ENCODE measurements at regions not wholly inside any gene's neighbourhood (a gene's known extent, or its start where the extent isn't known, plus 50 kb on each side); places are given as distances from the start of the nearest gene placed in this dataset.

GRCh38 chr6:165941786-165942185 lies 225.9 kb downstream of the TBXT start:
- no peak for DNase-seq

DNA sequence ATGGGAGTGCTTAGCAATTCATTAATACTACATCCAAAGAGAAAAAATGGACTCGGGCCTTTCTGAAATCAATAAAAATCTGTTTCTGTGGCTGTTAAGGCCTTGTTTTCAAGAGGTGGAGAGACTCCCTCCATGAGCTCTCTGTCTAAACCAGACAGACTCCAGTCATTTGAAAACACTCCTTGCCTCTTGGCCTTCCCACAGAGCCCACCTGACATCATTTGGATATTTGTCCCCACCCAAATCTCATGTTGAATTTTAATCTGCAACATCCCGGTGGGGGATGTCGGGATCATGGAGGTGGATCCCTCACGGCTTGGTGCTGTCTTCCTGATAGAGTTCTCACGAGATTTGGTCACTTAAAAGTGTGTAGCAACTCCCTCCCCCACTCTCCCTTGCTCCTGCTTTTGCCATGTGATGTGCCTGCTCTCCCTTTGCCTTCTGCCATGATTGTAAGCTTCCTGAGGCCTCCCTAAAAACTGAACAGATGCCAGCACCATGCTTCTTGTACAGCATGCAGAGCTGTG lies 226.3 kb downstream of the TBXT start:
- DNase-seq: no peak

DNA sequence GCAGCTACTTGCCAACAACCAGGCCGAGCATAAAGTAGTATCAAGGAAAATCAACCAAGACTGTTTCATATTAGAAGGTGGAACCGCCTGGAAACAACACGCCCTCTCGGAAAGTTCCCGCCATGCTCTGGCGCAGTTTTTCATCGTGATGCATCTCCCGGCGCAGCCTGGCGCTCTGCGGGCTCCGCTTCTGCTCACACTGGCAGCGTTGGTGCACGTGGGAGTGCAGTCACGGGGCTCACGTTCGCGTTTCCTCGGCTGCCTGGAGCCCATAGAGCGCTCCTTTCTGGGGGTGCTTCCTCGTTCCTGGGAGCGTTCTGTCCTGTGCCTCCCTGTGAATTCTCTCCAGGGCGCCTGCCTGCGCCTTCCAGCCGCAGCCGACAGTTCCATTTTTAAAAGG lies 227.3 kb downstream of the TBXT start:
- DNase-seq: no peak

GRCh38 chr6:165939601-165940290 lies 227.9 kb downstream of the TBXT start:
- no peak for DNase-seq

GRCh38 chr6:165939047-165939446 lies 228.6 kb downstream of the TBXT start:
- no peak for DNase-seq

- no peak for DNase-seq
Observed at GRCh38 chr6:165937564-165938358, 229.9 kb downstream of the TBXT start.

- no peak for DNase-seq
Observed at GRCh38 chr6:165936660-165937059, 231.0 kb downstream of the TBXT start.

- DNase-seq: no peak
Observed at GRCh38 chr6:165936096-165936495, 231.6 kb downstream of the TBXT start.

- no peak for DNase-seq
Observed at GRCh38 chr6:165931675-165932074, 236.0 kb downstream of the TBXT start.

DNA sequence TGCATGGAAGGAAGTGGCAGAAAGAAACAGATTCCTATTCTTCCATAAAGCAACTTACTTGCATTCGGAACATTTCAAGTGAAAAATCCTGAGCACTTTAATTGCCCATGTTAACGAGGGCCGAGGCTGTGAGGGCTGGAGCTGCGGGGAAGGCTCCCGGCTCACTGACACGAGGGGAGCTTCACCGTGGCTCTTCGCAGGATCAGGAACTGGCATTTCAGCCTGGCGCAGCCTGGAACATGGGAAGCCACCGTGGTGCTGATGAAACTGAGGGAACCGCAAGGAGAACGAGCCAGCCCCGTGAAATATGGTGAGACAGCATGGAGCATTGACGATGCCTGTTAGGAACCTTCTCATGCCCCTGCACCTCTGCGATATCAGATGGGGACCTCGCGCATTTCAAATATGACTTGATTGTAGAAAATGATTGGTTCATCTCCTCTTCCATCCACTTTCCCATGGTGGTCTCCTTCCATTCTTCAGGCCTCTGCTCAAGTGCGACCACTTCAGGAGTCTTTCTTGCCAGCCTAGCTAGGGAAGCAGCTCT lies 236.9 kb downstream of the TBXT start:
- DNase-seq: no peak

DNA sequence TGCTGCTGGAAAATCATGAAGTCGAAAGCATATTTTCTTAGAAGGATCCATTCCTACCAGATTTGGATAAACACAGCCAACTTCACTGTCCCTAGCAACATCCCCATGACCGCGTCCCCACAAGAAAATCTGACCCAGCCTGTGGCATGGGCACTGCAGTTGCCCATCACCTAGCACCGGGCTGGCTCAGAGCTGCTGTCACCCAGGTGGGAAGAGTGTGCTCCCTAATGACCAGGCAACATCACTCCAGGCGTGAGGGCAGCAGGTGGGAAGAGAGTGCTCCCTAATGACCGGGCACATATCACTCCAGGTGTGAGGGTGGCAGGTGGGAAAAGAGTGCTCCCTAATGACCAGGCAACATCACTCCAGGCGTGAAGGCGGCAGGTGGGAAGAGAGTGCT lies 238.0 kb downstream of the TBXT start:
- no peak for DNase-seq

- no peak for DNase-seq
Observed at GRCh38 chr6:165926378-165926777, 241.3 kb downstream of the TBXT start.

DNA sequence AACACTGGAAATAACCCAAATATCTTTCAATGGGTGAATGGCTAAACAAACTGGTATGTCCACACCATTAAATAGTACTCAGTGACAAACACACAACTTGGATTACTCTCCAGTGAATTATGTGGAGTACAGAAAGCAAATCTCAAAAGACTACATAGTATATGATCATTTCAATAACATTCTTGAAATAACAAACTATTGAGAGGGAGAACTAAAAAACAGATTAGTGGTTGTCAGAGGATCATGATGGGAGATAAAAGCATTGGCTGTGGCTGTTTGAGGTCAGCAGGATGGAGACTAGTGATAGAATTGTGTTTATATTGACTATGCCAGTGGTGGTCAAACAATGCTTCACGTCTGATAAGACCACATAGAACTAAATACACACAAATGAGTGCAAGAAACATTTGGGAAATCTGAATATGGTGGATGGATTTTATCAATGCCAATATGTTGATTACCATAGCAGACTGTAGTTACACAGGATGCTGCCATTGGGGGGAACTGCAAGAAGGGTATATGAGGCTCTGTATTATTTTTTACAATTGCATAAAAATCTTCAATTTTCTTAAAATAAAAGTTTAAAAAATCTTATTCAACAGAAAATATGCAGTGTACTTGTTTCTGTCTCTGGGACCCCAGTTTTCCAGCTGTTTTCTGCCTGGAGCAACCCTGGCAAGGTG lies 242.0 kb downstream of the TBXT start:
- no peak for DNase-seq

- no peak for DNase-seq
Observed at GRCh38 chr6:165922309-165922794, 245.3 kb downstream of the TBXT start.

- no peak for DNase-seq
Observed at GRCh38 chr6:165920896-165921671, 246.6 kb downstream of the TBXT start.

DNA sequence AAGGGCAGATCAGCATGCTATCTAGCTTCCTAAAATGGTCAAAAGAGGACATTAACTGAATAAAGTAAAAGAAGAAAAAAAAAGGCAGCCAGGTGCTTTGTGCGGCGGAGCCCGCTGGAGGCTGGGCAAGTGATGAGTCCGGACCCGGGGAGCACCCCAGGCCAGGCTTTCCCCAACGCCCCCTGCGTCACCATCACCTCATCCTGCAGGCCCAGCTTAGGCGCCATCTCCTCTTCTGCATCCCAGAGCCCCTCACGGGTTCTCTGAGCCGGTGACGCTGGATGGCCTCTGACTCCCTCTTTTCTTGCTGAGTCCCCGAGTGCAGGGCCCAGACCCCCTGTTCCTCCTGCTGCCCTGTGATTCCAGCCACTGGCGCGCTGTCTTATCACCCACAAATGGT lies 250.1 kb downstream of the TBXT start:
- no peak for DNase-seq

GRCh38 chr6:165915022-165915770 lies 252.2 kb upstream of the PDE10A start:
- no peak for DNase-seq

DNA sequence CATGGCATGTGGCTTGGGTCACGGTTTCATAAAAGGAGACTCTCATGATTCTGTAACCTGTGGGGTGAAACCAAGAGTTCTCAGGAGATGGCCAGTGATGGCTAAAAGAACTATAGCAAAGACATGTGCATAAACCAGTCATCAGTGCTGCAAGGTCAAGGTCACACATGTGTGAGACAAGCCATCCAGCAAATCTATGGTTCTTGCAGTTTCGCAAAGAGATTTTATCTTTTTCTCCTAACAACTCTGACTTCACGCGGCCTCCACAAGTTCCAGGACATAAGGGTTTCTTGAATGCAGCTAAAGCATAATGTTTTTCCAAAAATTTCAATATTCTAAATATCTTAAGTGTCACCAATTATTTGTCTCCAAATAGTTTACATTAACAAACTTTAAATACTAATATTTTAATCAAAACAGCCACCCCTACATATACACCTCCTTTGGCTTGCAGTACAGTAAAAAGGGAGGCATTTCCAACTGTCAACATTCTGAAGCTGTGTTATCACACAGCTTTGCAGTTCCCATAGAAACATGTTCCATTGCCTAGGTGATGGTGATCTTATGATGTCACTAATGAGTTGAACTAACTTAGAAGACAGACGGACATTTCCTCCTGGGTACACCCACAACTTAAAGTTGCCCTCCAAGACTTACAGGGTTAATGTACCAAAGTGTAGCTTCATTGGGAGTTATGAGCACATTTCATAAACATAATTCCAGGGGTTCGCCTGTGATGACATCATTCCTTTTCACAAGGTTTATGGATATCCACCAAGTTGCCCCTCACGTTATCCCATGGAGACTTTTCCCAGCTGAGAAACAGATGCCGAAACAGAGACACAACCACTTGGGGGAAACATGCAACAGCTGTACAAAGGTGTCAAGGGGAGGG lies 250.9 kb upstream of the PDE10A start:
- DNase-seq: no peak

DNA sequence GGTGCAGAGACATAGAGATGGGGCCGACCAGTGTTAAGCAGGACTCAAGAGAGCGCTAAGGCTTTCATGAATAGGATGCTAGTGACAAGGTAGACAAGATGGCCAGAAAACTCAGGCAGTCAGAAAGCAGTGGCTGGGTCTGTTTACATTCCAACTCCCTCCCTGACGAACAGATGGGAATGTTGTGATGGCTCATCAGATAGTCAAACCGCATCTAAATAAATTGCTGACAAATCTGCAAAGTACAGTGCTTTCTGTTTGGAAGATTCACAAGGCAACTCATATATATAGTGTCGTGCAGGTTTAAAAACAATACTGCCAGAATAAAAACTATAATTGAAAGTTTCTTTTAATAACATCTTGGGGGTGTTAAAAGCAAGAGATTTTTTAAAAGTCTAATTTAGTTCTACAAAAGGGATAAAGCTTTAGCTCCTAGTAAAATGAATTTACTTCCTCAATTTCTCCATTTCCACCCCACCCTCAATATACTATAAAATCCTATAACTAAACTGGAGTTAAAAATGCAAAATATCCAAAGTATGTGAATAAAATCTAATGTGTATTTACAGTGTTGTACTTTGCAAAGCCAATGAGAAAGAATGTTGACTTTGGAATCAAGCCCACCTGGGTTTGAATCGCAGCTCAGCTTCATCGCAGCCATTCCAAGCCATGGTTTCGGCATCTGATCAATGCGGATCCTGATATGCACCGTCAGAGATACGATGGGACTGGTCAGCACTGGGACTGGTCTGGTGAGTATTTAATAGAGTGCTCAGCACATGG lies 247.3 kb upstream of the PDE10A start:
- no peak for DNase-seq

- no peak for DNase-seq
Observed at GRCh38 chr6:165906736-165907135, 243.7 kb upstream of the PDE10A start.
